K562 (cell line): ENCODE measurements at regions not wholly inside any gene's neighbourhood (a gene's known extent, or its start where the extent isn't known, plus 50 kb on each side); places are given as distances from the start of the nearest gene placed in this dataset.

Source experiments
- CHCHD3 ChIP-seq: fragments of 250-450 bp; sonication (Bioruptor Pico); IDR thresholded peaks from 2 replicates; pipeline ENCODE4 v2.1.2; 2022; ENCODE audit warnings: mild to moderate bottlenecking
- CHD7 ChIP-seq: fragments of 200-600 bp; sonication (generic); IDR thresholded peaks from one replicate; pipeline ENCODE4 v1.6.1; 2012; ENCODE audit warnings: mild to moderate bottlenecking, low read depth, low read length, inconsistent platforms
- NELFE ChIP-seq: IDR thresholded peaks from 2 replicates; pipeline ENCODE4 v1.6.1; 2011; ENCODE audit warnings: mild to moderate bottlenecking; ENCODE audit not compliant: insufficient read depth, insufficient read length
- TF ChIP-seq, protein P1 (sequence below), 3 experiments: IDR thresholded peaks in 2 of 3; conservative IDR thresholded peaks in 1 of 3; 2 replicates each; pipeline ENCODE4 v1.5.1; 2011 to 2012; ENCODE audit warnings: low read length in 3 of 3, mild to moderate bottlenecking in 3 of 3, control low read depth in 2 of 3, improper control_type of control experiment in 1 of 3, inconsistent platforms in 1 of 3, low read depth in 1 of 3, mixed read lengths in 1 of 3, moderate library complexity in 1 of 3; ENCODE audit not compliant: insufficient read depth in 2 of 3

- TF ChIP-seq CHD7 (no peak), CHCHD3 (CRISPR knock-in tag) (no peak), NELFE (no peak)
- TF ChIP-seq, protein P1, sequence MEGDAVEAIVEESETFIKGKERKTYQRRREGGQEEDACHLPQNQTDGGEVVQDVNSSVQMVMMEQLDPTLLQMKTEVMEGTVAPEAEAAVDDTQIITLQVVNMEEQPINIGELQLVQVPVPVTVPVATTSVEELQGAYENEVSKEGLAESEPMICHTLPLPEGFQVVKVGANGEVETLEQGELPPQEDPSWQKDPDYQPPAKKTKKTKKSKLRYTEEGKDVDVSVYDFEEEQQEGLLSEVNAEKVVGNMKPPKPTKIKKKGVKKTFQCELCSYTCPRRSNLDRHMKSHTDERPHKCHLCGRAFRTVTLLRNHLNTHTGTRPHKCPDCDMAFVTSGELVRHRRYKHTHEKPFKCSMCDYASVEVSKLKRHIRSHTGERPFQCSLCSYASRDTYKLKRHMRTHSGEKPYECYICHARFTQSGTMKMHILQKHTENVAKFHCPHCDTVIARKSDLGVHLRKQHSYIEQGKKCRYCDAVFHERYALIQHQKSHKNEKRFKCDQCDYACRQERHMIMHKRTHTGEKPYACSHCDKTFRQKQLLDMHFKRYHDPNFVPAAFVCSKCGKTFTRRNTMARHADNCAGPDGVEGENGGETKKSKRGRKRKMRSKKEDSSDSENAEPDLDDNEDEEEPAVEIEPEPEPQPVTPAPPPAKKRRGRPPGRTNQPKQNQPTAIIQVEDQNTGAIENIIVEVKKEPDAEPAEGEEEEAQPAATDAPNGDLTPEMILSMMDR (IDR thresholded peaks at IDR 0.05 in 2 of 3, conservative IDR thresholded peaks at IDR 0.05 in 1 of 3; ENCODE audit: insufficient read depth in 2 of 3, low read depth in 1 of 3, low read length in 3 of 3): peak; percentile 21 to 41 (median 39); a peak in 3 of 6 replicates
Observed at GRCh38 chr6:2482773-2483172, 237.4 kb upstream of the GMDS start (continued).
